H9 (cell line): ENCODE measurements at regions not wholly inside any gene's neighbourhood (a gene's known extent, or its start where the extent isn't known, plus 50 kb on each side); places are given as distances from the start of the nearest gene placed in this dataset.

ENCODE experiments used
- DNase-seq: peaks from one replicate; pipeline ENCODE4 v3.0.0-alpha.2; 2017
- H2AFZ ChIP-seq: one replicate; pipeline ENCODE4 v1.6.1; 2013; ENCODE audit warnings: mild to moderate bottlenecking, low read length, control low read depth, moderate library complexity
- H2AK5ac ChIP-seq: 2 replicates; pipeline ENCODE4 v1.6.1; 2013; ENCODE audit warnings: low read length, control low read depth, mixed read lengths; ENCODE audit not compliant: insufficient read length
- H2BK120ac ChIP-seq: one replicate; pipeline ENCODE4 v1.6.1; 2013; ENCODE audit warnings: low read depth, mild to moderate bottlenecking, low read length, control low read depth, inconsistent platforms; ENCODE audit not compliant: poor library complexity, severe bottlenecking
- H2BK12ac ChIP-seq: 2 replicates; pipeline ENCODE4 v1.6.1; 2013; ENCODE audit warnings: low read length, control low read depth, mixed read lengths, low read depth; ENCODE audit not compliant: insufficient read length
- H2BK15ac ChIP-seq: 2 replicates; pipeline ENCODE4 v1.6.1; 2013; ENCODE audit warnings: low read depth, low read length, control low read depth
- H2BK20ac ChIP-seq: one replicate; pipeline ENCODE4 v1.6.1; 2013; ENCODE audit warnings: low read depth, mild to moderate bottlenecking, low read length, control low read depth, inconsistent platforms; ENCODE audit not compliant: poor library complexity, severe bottlenecking
- H2BK5ac ChIP-seq: 2 replicates; pipeline ENCODE4 v1.6.1; 2013; ENCODE audit warnings: low read length, control low read depth, mixed read lengths; ENCODE audit not compliant: insufficient read length
- H3K14ac ChIP-seq: 2 replicates; pipeline ENCODE4 v1.6.1; 2013; ENCODE audit warnings: low read length, control low read depth; ENCODE audit not compliant: insufficient read depth
- H3K18ac ChIP-seq: 2 replicates; pipeline ENCODE4 v1.6.1; 2013; ENCODE audit warnings: low read depth, mild to moderate bottlenecking, mixed read lengths, low read length, control low read depth; ENCODE audit not compliant: insufficient read length
- H3K23ac ChIP-seq: 2 replicates; pipeline ENCODE4 v1.6.1; 2013; ENCODE audit warnings: low read length, control low read depth, mixed read lengths, low read depth; ENCODE audit not compliant: insufficient read length
- H3K23me2 ChIP-seq: 2 replicates; pipeline ENCODE4 v1.6.1; 2013; ENCODE audit warnings: low read depth, mild to moderate bottlenecking, mixed read lengths, low read length, control low read depth; ENCODE audit not compliant: insufficient read length, poor library complexity, severe bottlenecking
- H3K27ac ChIP-seq: 2 replicates; pipeline ENCODE4 v1.5.1; 2013; ENCODE audit warnings: low read length, control low read depth, mixed read lengths, low read depth; ENCODE audit not compliant: insufficient read length
- H3K27me3 ChIP-seq: 2 replicates; pipeline ENCODE4 v1.6.1; 2013; ENCODE audit warnings: low read length, control low read depth, inconsistent platforms; ENCODE audit not compliant: insufficient read depth
- H3K4ac ChIP-seq: 2 replicates; pipeline ENCODE4 v1.6.1; 2013; ENCODE audit warnings: low read depth, mild to moderate bottlenecking, control low read depth, inconsistent platforms, low read length, moderate library complexity
- H3K4me1 ChIP-seq: 2 replicates; pipeline ENCODE4 v1.6.1; 2013; ENCODE audit warnings: low read length, control low read depth, inconsistent platforms; ENCODE audit not compliant: insufficient read depth
- H3K4me2 ChIP-seq: 2 replicates; pipeline ENCODE4 v1.6.1; 2013; ENCODE audit warnings: low read length, control low read depth, mixed read lengths; ENCODE audit not compliant: insufficient read length, insufficient read depth
- H3K56ac ChIP-seq: 2 replicates; pipeline ENCODE4 v1.6.1; 2013; ENCODE audit warnings: low read depth, mild to moderate bottlenecking, mixed read lengths, low read length, control low read depth; ENCODE audit not compliant: insufficient read length
- H3K79me1 ChIP-seq: 2 replicates; pipeline ENCODE4 v1.6.1; 2013; ENCODE audit warnings: low read depth, mild to moderate bottlenecking, moderate library complexity, low read length, control low read depth, inconsistent platforms; ENCODE audit not compliant: insufficient read depth, poor library complexity, severe bottlenecking
- H3K79me2 ChIP-seq: 2 replicates; pipeline ENCODE4 v1.6.1; 2013; ENCODE audit warnings: low read length, control low read depth, inconsistent platforms; ENCODE audit not compliant: insufficient read depth
- H3K9ac ChIP-seq: 2 replicates; pipeline ENCODE4 v1.6.1; 2013; ENCODE audit warnings: low read length, control low read depth, mixed read lengths; ENCODE audit not compliant: insufficient read length; ENCODE audit errors: extremely low read depth
- H3K9me3 ChIP-seq: one replicate; pipeline ENCODE4 v1.6.1; 2013; ENCODE audit warnings: low read depth, low read length, inconsistent platforms; ENCODE audit not compliant: control insufficient read depth
- H3T11ph ChIP-seq: one replicate; pipeline ENCODE4 v1.6.1; 2013; ENCODE audit warnings: mild to moderate bottlenecking, low read length, control low read depth, inconsistent platforms
- H4K20me1 ChIP-seq: one replicate; pipeline ENCODE4 v1.6.1; 2013; ENCODE audit not compliant: control insufficient read depth, insufficient read length, insufficient read depth
- H4K5ac ChIP-seq: 2 replicates; pipeline ENCODE4 v1.6.1; 2013; ENCODE audit warnings: low read depth, mild to moderate bottlenecking, mixed read lengths, low read length, control low read depth; ENCODE audit not compliant: insufficient read length
- H4K8ac ChIP-seq: replicated peaks from 2 replicates; pipeline ENCODE4 v1.6.1; 2013; ENCODE audit warnings: low read length, control low read depth, mixed read lengths, low read depth; ENCODE audit not compliant: insufficient read length
- H4K91ac ChIP-seq: 2 replicates; pipeline ENCODE4 v1.6.1; 2013; ENCODE audit warnings: low read depth, mild to moderate bottlenecking, moderate library complexity, mixed read lengths, low read length, control low read depth; ENCODE audit not compliant: insufficient read length
- H3K27ac Mint-ChIP-seq, 3 experiments: 2 replicates in 2 of 3; 3 replicates in 1 of 3; pipeline ENCODE4 v1.8.0; 2020 to 2021; ENCODE audit warnings: mixed read lengths in 3 of 3, mild to moderate bottlenecking in 1 of 3, moderate library complexity in 1 of 3
- H3K27me3 Mint-ChIP-seq: 2 replicates; pipeline ENCODE4 v1.8.0; 2021; ENCODE audit warnings: low read depth, mild to moderate bottlenecking, moderate library complexity, mixed read lengths
- H3K36me3 Mint-ChIP-seq, 3 experiments: 2 replicates in 2 of 3; 3 replicates in 1 of 3; pipeline ENCODE4 v1.8.0; 2020 to 2021; ENCODE audit warnings: low read depth in 3 of 3, mixed read lengths in 3 of 3; ENCODE audit not compliant: insufficient read depth in 1 of 3
- H3K4me1 Mint-ChIP-seq, 2 experiments: 2 replicates each; pipeline ENCODE4 v1.8.0; 2020; ENCODE audit warnings: mixed read lengths in 2 of 2
- H3K4me3 Mint-ChIP-seq, 2 experiments: 2 replicates in 1 of 2; 3 replicates in 1 of 2; pipeline ENCODE4 v1.8.0; 2020 to 2021; ENCODE audit warnings: mild to moderate bottlenecking in 2 of 2, mixed read lengths in 2 of 2, moderate library complexity in 1 of 2
- H3K9me3 Mint-ChIP-seq, 2 experiments: 2 replicates in 1 of 2; 3 replicates in 1 of 2; pipeline ENCODE4 v1.8.0; 2020; ENCODE audit warnings: mild to moderate bottlenecking in 2 of 2, mixed read lengths in 2 of 2, moderate library complexity in 1 of 2
- WGBS: extraction: QIAGEN DNeasy Blood & Tissue Kit; methylation state at CpG from one replicate; pipeline ENCODE4 v1.1.7; 2013; ENCODE audit warnings: missing lambda C conversion rate, low lambda C conversion rate, mixed read lengths; ENCODE audit not compliant: insufficient read length; ENCODE audit errors: extremely low coverage; 5-methylcytosine and 5-hydroxymethylcytosine counted together
- TF ChIP-seq, protein P1 (sequence below): fragments of 200-600 bp; sonication (generic); conservative IDR thresholded peaks from 3 replicates; pipeline ENCODE4 v1.8.0; 2021; ENCODE audit warnings: antibody characterized with exemption, mild to moderate bottlenecking

DNA sequence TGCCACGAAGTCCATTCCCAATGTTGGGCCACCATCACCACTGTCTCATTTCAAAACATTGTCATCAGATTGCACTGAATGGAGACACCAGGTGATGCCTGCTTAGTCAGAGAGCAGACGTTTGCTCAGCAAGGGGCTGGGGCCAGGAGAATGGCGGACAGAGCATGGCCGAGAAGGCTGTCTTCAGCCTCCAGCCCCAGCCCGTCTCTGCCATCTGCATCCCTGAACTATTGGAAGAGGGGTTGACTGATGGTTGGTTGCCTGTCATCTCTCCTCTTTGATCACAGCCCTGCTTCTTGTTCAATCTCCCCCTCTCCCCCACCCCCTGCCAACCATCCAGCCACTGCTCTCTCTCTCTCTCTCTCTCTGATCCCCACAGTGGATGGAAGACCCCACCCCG, 140.9 kb downstream of the SHOX start:
- no peak overlapping the region for H2BK12ac ChIP-seq
- no peaks in the 10 kb centered on the region for H4K20me1 ChIP-seq
- H3K4me1 Mint-ChIP-seq, result peaks cover 50 to 55% of the 10 kb centered on the region in 2 experiments
- H3K79me1 ChIP-seq, result no peaks in the 10 kb centered on the region
- no peak overlapping the region for H2AK5ac ChIP-seq
- no peak overlapping the region for H2BK120ac ChIP-seq
- TF ChIP-seq, protein P1, sequence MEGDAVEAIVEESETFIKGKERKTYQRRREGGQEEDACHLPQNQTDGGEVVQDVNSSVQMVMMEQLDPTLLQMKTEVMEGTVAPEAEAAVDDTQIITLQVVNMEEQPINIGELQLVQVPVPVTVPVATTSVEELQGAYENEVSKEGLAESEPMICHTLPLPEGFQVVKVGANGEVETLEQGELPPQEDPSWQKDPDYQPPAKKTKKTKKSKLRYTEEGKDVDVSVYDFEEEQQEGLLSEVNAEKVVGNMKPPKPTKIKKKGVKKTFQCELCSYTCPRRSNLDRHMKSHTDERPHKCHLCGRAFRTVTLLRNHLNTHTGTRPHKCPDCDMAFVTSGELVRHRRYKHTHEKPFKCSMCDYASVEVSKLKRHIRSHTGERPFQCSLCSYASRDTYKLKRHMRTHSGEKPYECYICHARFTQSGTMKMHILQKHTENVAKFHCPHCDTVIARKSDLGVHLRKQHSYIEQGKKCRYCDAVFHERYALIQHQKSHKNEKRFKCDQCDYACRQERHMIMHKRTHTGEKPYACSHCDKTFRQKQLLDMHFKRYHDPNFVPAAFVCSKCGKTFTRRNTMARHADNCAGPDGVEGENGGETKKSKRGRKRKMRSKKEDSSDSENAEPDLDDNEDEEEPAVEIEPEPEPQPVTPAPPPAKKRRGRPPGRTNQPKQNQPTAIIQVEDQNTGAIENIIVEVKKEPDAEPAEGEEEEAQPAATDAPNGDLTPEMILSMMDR, result no peak
- no peaks in the 10 kb centered on the region for H3K79me2 ChIP-seq
- H3K9me3 Mint-ChIP-seq, result no peaks in the 10 kb centered on the region; a peak in 1 of 5 replicates
- H3K4me2 ChIP-seq, result no peak overlapping the region
- no peak overlapping the region for H3K23ac ChIP-seq
- no peaks in the 10 kb centered on the region for H3K27me3 ChIP-seq
- no peak overlapping the region for H2BK15ac ChIP-seq
- H3K4ac ChIP-seq, result no peak overlapping the region
- H3K18ac ChIP-seq, result no peak overlapping the region
- no peak overlapping the region for H3K27ac ChIP-seq
- no peaks in the 10 kb centered on the region for H3K23me2 ChIP-seq
- no peak overlapping the region for H3K4me3 Mint-ChIP-seq
- H3T11ph ChIP-seq, result no peak overlapping the region
- WGBS, result no CpG with 5 or more reads among the region's 6 CpGs
- no peak overlapping the region for H4K91ac ChIP-seq
- no peak overlapping the region for H3K9ac ChIP-seq
- H3K14ac ChIP-seq, result no peak overlapping the region
- no peak overlapping the region for H4K8ac ChIP-seq
- no peak overlapping the region for H2BK20ac ChIP-seq
- H2AFZ ChIP-seq, result no peak overlapping the region
- H4K5ac ChIP-seq, result no peak overlapping the region
- no peak overlapping the region for H3K56ac ChIP-seq
- no peak for DNase-seq
- H3K27me3 Mint-ChIP-seq, result peaks cover 2% of the 10 kb centered on the region
- H3K9me3 ChIP-seq, result no peaks in the 10 kb centered on the region
- no peaks in the 10 kb centered on the region; a peak in 1 of 7 replicates for H3K36me3 Mint-ChIP-seq
- H3K4me1 ChIP-seq, result no peaks in the 10 kb centered on the region; the same call in 1 of the 2 replicates
- H3K27ac Mint-ChIP-seq, result no peak overlapping the region; a peak in 1 of 7 replicates
- no peak overlapping the region for H2BK5ac ChIP-seq
